C4-2B (cell line): ENCODE measurements at regions not wholly inside any gene's neighbourhood (a gene's known extent, or its start where the extent isn't known, plus 50 kb on each side); places are given as distances from the start of the nearest gene placed in this dataset.

Experiments used
- ZFX ChIP-seq: fragments of 450-650 bp; IDR thresholded peaks from 2 replicates; pipeline ENCODE4 v1.6.1; 2017
- TF ChIP-seq, protein P1 (sequence below): fragments of 450-650 bp; conservative IDR thresholded peaks from 2 replicates; pipeline ENCODE4 v1.5.1; 2017; ENCODE audit warnings: mild to moderate bottlenecking

DNA sequence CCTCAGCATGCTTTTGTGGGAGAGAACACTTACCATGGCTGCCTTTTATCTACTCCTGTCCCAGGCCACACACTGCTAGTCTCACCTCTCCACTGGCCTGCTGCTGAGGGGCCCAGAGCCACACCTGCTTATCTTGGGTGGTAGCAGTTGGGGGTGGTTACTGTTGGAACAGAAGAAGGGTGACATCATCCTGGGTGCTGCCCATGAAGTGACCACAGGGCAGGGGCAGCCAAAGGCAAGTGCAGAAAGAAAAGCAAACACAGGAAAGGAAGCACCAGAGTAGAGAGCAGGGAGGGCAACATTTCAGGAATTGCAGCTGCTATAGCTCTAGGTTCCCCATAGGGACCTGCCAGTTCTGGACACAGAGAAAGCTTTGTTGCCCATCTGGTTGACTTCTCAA lies 345.2 kb downstream of the VPS13C start:
- TF ChIP-seq, protein P1, sequence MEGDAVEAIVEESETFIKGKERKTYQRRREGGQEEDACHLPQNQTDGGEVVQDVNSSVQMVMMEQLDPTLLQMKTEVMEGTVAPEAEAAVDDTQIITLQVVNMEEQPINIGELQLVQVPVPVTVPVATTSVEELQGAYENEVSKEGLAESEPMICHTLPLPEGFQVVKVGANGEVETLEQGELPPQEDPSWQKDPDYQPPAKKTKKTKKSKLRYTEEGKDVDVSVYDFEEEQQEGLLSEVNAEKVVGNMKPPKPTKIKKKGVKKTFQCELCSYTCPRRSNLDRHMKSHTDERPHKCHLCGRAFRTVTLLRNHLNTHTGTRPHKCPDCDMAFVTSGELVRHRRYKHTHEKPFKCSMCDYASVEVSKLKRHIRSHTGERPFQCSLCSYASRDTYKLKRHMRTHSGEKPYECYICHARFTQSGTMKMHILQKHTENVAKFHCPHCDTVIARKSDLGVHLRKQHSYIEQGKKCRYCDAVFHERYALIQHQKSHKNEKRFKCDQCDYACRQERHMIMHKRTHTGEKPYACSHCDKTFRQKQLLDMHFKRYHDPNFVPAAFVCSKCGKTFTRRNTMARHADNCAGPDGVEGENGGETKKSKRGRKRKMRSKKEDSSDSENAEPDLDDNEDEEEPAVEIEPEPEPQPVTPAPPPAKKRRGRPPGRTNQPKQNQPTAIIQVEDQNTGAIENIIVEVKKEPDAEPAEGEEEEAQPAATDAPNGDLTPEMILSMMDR, result no peak
- TF ChIP-seq ZFX, result no peak
